GM23248 (cell line): ENCODE measurements at regions not wholly inside any gene's neighbourhood (a gene's known extent, or its start where the extent isn't known, plus 50 kb on each side); places are given as distances from the start of the nearest gene placed in this dataset.
A peak's percentile ranks its signal among the peaks of the same experiment; 100 is the strongest.

Source experiments
- DNase-seq: peaks from one replicate; pipeline ENCODE4 v3.0.0-alpha.2; 2015
- H2AFZ ChIP-seq: fragments of 200-600 bp; sonication (generic); 2 replicates; pipeline ENCODE4 v1.6.1; 2016; ENCODE audit warnings: antibody characterized with exemption
- H3F3A ChIP-seq: fragments of 200-600 bp; sonication (generic); 2 replicates; pipeline ENCODE4 v1.6.1; 2016; ENCODE audit warnings: mild to moderate bottlenecking, antibody characterized with exemption, mixed run types; ENCODE audit not compliant: insufficient read depth
- H3K27ac ChIP-seq: fragments of 200-600 bp; sonication (generic); 2 replicates; pipeline ENCODE4 v1.5.1; 2016; ENCODE audit warnings: mild to moderate bottlenecking
- H3K27me3 ChIP-seq: fragments of 200-600 bp; sonication (generic); replicated peaks from 2 replicates; pipeline ENCODE4 v1.6.1; 2016; ENCODE audit warnings: mild to moderate bottlenecking; ENCODE audit not compliant: insufficient read depth
- H3K36me3 ChIP-seq: fragments of 200-600 bp; sonication (generic); 2 replicates; pipeline ENCODE4 v1.6.1; 2016; ENCODE audit warnings: low read depth, mild to moderate bottlenecking
- H3K4me1 ChIP-seq: fragments of 200-600 bp; sonication (generic); 2 replicates; pipeline ENCODE4 v1.6.1; 2016; ENCODE audit warnings: mild to moderate bottlenecking; ENCODE audit not compliant: insufficient read depth
- H3K4me2 ChIP-seq: fragments of 200-600 bp; sonication (generic); one replicate; pipeline ENCODE4 v1.6.1; 2016; ENCODE audit warnings: mild to moderate bottlenecking; ENCODE audit not compliant: unreplicated experiment
- H3K4me3 ChIP-seq: fragments of 200-600 bp; sonication (generic); 2 replicates; pipeline ENCODE4 v1.5.1; 2016; ENCODE audit warnings: mild to moderate bottlenecking
- H3K79me2 ChIP-seq: fragments of 200-600 bp; sonication (generic); 2 replicates; pipeline ENCODE4 v1.6.1; 2016; ENCODE audit warnings: mild to moderate bottlenecking; ENCODE audit not compliant: insufficient read depth
- H3K9ac ChIP-seq: fragments of 200-600 bp; sonication (generic); 2 replicates; pipeline ENCODE4 v1.6.1; 2016; ENCODE audit warnings: mild to moderate bottlenecking
- H3K9me2 ChIP-seq: fragments of 200-600 bp; sonication (generic); 2 replicates; pipeline ENCODE4 v1.6.1; 2016; ENCODE audit warnings: mixed run types, mild to moderate bottlenecking, moderate library complexity; ENCODE audit not compliant: insufficient read depth
- H3K9me3 ChIP-seq: fragments of 200-600 bp; sonication (generic); one replicate; pipeline ENCODE4 v1.6.1; 2017; ENCODE audit warnings: low read depth
- H4K20me1 ChIP-seq: fragments of 200-600 bp; sonication (generic); 2 replicates; pipeline ENCODE4 v1.6.0; 2016; ENCODE audit not compliant: insufficient read depth
- EZH2 ChIP-seq: fragments of 200-600 bp; sonication (generic); IDR thresholded peaks from 2 replicates; pipeline ENCODE4 v1.6.1; 2018; ENCODE audit warnings: antibody characterized with exemption, mild to moderate bottlenecking; ENCODE audit not compliant: insufficient read depth, poor library complexity, severe bottlenecking
- EZH2phosphoT487 ChIP-seq: fragments of 200-600 bp; sonication (generic); IDR thresholded peaks from 2 replicates; pipeline ENCODE4 v1.6.1; 2018; ENCODE audit warnings: antibody characterized with exemption, moderate library complexity, mild to moderate bottlenecking, low read depth; ENCODE audit not compliant: insufficient read depth
- WGBS, 2 experiments: methylation state at CpG; one replicate each; pipeline ENCODE4 v1.1.6; 2015 to 2017; ENCODE audit warnings: low lambda C conversion rate in 2 of 2, low coverage in 1 of 2; ENCODE audit errors: missing lambda C conversion rate in 2 of 2; 5-methylcytosine and 5-hydroxymethylcytosine counted together
- in situ Hi-C: fragments of 300-500 bp; cut with MboI; formaldehyde crosslinking; loops from 2 replicates; pipeline ENCODE4 v1.15.0; 2020

DNA sequence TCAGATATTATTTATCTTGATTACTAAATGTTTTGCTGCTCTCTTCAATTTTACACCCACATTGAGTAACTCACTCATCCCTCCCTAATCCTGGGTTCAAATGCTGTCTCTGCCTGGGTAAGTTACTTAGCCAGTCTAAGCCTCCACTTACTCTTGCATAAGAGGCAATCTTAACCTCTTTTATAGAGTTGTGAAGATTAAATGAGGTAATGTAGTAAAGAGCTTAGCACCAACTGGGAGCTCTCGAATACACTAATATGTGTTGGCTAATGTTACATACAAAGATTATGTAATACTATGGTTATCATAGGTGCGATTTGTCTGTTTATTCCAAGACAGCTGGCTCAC, 134.4 kb upstream of the STMND1 start:
- Histone ChIP-seq H3K4me2 (peak overlapping the region; percentile 45), H2AFZ (no peak overlapping the region), H3K4me3 (no peak overlapping the region), H3K9me3 (no peaks in the 10 kb centered on the region), H4K20me1 (no peaks in the 10 kb centered on the region), H3K4me1 (peaks cover 37% of the 10 kb centered on the region), H3K79me2 (no peaks in the 10 kb centered on the region), H3K9ac (no peak overlapping the region), H3K27ac (peak overlapping the region; percentile 59), H3K36me3 (no peaks in the 10 kb centered on the region), H3K27me3 (no peaks in the 10 kb centered on the region), H3K9me2 (no peaks in the 10 kb centered on the region), H3F3A (peaks cover 26% of the 10 kb centered on the region)
- WGBS, 2 experiments: 95 to 100% methylated on average over 2 of the region's 2 CpGs
- TF ChIP-seq EZH2 (no peak), EZH2phosphoT487 (no peak)
- DNase-seq: peak; percentile 47
- in situ Hi-C loops: loop anchor here (25.0 kb wide), 1 partner anchor 630 kb away; no protein-coding TSS in a partner anchor

DNA sequence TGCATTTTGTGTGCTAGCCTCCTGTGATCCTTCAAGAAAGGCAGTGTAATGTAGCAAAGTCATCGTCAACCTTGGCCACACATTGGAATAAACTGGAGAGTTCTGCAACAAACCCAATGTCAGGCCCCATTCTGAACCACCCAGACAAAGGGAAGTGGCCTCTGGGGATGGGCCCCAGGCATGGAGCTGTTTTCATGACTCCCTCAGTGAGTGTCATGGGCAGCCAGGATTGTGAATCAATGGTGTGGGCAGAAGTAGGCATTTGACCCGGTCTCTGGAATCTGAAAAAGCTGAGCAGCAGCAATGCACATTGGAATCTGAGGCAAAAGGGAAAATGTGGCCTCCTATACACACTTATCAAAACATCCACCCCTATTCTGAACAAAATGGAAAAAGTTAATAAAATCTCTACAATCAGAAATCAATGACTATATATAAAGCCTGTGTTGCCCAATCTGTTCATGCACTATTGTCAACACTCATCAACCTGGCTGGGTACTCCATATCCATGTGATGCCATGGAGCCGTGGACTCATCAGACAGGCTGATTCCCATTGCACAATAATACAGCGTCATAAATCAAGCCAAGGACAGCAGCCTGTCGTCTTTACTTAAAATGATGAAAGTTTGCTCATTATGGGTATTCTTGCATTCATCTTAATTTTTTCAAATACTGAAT, 134.9 kb upstream of the STMND1 start:
- peak; percentile 77 for DNase-seq
- Histone ChIP-seq H3K9me3 (no peaks in the 10 kb centered on the region), H2AFZ (no peak overlapping the region), H3K36me3 (no peaks in the 10 kb centered on the region), H3K27ac (peak overlapping the region; percentile 59), H3K79me2 (no peaks in the 10 kb centered on the region), H3K9me2 (no peaks in the 10 kb centered on the region), H3K4me2 (peak overlapping the region; percentile 45), H4K20me1 (no peaks in the 10 kb centered on the region), H3F3A (peaks cover 26% of the 10 kb centered on the region), H3K27me3 (no peaks in the 10 kb centered on the region), H3K4me3 (no peak overlapping the region), H3K9ac (peak overlapping the region; percentile 20; the same call in 1 of the 2 replicates), H3K4me1 (peaks cover 42% of the 10 kb centered on the region)
- in situ Hi-C loops: loop anchor here (25.0 kb wide), 1 partner anchor 630 kb away; no protein-coding TSS in a partner anchor
- WGBS, 2 experiments: 29 to 30% methylated on average over 5 of the region's 5 CpGs
- no peak for TF ChIP-seq EZH2

DNA sequence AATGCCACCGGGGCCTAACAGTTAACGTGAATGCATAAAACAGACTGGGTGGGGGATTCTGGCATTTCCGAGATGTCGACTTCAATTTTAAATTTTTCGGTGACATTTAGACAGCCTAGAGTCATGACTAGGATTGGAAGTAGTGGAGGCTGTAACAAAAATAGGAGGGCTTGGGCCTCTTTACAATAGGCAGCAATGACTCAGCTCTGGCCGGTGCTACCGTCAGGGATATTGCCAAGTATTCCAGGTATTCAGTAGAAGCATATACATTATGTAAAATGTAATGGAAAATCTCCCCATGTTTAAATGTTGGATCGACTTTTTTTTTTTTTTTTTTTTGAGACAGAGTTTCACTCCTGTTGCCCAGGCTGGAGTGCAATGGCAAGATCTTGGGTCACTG, 136.2 kb upstream of the STMND1 start:
- DNase-seq: no peak
- in situ Hi-C loops: loop anchor here (25.0 kb wide), 1 partner anchor 628 kb away; no protein-coding TSS in a partner anchor
- Histone ChIP-seq H3K4me2 (no peak overlapping the region), H3K27ac (no peak overlapping the region), H3K27me3 (no peaks in the 10 kb centered on the region), H4K20me1 (no peaks in the 10 kb centered on the region), H3K9me2 (no peaks in the 10 kb centered on the region), H3K36me3 (no peaks in the 10 kb centered on the region), H3K9me3 (no peaks in the 10 kb centered on the region), H3F3A (peaks cover 26% of the 10 kb centered on the region), H3K4me1 (peaks cover 53% of the 10 kb centered on the region), H3K79me2 (no peaks in the 10 kb centered on the region), H3K9ac (no peak overlapping the region), H2AFZ (no peak overlapping the region), H3K4me3 (no peak overlapping the region)
- TF ChIP-seq EZH2phosphoT487: no peak
- TF ChIP-seq EZH2: no peak
- 93 to 95% methylated on average over 8 of the region's 8 CpGs for WGBS, 2 experiments

DNA sequence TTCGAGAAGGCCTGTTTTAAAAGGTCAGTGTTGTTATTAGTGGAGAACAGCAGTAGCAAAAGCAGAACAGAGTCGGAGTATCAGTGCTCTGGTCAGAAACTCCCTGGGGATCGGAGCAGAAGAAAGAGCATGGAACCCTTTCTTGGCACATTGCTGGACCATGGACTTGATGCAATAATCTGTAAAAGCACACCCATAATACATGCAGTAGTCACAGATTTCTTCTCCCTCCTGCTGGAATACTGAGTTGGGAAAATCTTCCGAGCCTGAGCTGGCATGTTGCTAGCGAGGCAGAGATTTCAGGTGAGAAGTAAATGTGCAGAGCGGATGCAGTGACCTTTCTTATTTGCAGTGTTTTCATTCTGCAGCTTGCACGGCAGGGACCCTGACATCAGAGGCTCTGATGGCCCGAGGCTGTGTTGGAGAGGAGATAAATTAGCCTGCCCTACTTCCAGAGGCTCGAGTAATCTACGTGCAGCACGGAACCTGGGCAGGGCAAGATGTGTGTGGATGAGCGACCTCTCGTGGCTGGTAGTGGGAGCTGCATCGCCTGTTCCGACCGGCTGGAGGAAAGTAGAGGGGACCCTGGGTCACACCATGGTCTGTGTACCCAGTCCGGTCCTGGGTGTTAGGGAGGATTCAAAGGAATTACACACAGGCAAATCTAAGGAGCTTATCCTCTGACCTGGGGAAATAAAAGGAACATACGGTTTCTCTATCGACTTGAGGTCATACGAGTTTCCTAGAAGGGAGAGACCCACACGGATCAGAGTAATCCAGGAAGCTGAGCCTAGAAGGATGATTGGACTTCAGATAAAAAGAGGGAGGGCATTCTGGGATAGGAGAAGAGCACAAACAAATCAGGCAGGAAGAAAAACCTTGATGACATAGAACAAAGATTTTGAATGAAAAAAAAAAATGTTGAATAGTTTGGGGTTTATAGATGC, 137.0 kb upstream of the STMND1 start:
- no peak overlapping the region for H3K9ac ChIP-seq
- H3K79me2 ChIP-seq: no peaks in the 10 kb centered on the region
- no peaks in the 10 kb centered on the region for H3K36me3 ChIP-seq
- WGBS, 2 experiments: 46% methylated on average over 21 of the region's 21 CpGs
- no peaks in the 10 kb centered on the region for H4K20me1 ChIP-seq
- no peaks in the 10 kb centered on the region for H3K27me3 ChIP-seq
- no peaks in the 10 kb centered on the region for H3K9me3 ChIP-seq
- in situ Hi-C loops: loop anchor here (25.0 kb wide), 1 partner anchor 628 kb away; no protein-coding TSS in a partner anchor
- H3K9me2 ChIP-seq: no peaks in the 10 kb centered on the region
- no peak overlapping the region for H3K27ac ChIP-seq
- no peak overlapping the region for H3K4me2 ChIP-seq
- H3K4me3 ChIP-seq: no peak overlapping the region
- H3F3A ChIP-seq: peaks cover 19% of the 10 kb centered on the region
- peaks cover 45% of the 10 kb centered on the region for H3K4me1 ChIP-seq
- TF ChIP-seq EZH2phosphoT487: no peak
- no peak for TF ChIP-seq EZH2
- no peak overlapping the region for H2AFZ ChIP-seq
- peak; percentile 83 for DNase-seq
